ENCODE measurements at regions not wholly inside any gene's neighbourhood (a gene's known extent, or its start where the extent isn't known, plus 50 kb on each side); places are given as distances from the start of the nearest gene placed in this dataset.

DNA sequence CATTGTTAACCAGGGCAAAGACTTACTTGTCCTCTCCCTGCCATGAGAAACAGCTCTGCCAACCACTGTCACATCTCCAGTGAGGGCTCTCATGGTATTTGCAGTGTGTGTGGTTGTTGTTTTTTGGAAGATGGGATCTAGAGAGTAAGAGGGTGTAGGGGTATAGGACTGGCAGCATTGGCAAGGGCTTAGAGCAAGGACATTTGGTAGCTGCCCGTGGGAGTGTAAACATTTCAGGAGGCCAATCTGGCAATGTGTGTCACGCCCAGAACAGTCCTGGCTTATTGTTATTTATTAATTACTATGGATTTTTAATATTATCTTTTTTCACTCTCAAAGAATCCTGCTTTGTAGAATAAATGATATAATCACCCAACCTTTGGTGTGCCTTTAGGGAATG, 90.5 kb downstream of the TMEM17 start:
- TF ChIP-seq EP300 (IDR thresholded peaks at IDR 0.05) (no peak), POLR2A (IDR thresholded peaks at IDR 0.05) (no peak)
- TF ChIP-seq, protein P1, sequence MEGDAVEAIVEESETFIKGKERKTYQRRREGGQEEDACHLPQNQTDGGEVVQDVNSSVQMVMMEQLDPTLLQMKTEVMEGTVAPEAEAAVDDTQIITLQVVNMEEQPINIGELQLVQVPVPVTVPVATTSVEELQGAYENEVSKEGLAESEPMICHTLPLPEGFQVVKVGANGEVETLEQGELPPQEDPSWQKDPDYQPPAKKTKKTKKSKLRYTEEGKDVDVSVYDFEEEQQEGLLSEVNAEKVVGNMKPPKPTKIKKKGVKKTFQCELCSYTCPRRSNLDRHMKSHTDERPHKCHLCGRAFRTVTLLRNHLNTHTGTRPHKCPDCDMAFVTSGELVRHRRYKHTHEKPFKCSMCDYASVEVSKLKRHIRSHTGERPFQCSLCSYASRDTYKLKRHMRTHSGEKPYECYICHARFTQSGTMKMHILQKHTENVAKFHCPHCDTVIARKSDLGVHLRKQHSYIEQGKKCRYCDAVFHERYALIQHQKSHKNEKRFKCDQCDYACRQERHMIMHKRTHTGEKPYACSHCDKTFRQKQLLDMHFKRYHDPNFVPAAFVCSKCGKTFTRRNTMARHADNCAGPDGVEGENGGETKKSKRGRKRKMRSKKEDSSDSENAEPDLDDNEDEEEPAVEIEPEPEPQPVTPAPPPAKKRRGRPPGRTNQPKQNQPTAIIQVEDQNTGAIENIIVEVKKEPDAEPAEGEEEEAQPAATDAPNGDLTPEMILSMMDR (IDR thresholded peaks at IDR 0.05), result no peak

Data from tibial nerve (tissue), 4 donors.